Uterus (tissue), 2 donors: ENCODE measurements at regions not wholly inside any gene's neighbourhood (a gene's known extent, or its start where the extent isn't known, plus 50 kb on each side); places are given as distances from the start of the nearest gene placed in this dataset.

Source experiments
- POLR2A ChIP-seq, 2 donors: fragments of 450-650 bp; IDR thresholded peaks; one replicate each; pipeline ENCODE4 v1.6.1; 2016; ENCODE audit warnings: antibody characterized with exemption in 2 of 2, mild to moderate bottlenecking in 1 of 2, moderate library complexity in 1 of 2
- TF ChIP-seq, protein P1 (sequence below), 4 experiments: fragments of 200-600 bp in 2 of 4; fragments of 450-650 bp in 2 of 4; sonication (generic) in 2 of 4; IDR thresholded peaks; one replicate each; pipeline ENCODE4 v1.5.1; 2016 to 2019; ENCODE audit warnings: antibody characterized with exemption in 4 of 4, mild to moderate bottlenecking in 2 of 4, moderate library complexity in 1 of 4

- no peak for TF ChIP-seq POLR2A (IDR thresholded peaks at IDR 0.05)
- TF ChIP-seq, protein P1, sequence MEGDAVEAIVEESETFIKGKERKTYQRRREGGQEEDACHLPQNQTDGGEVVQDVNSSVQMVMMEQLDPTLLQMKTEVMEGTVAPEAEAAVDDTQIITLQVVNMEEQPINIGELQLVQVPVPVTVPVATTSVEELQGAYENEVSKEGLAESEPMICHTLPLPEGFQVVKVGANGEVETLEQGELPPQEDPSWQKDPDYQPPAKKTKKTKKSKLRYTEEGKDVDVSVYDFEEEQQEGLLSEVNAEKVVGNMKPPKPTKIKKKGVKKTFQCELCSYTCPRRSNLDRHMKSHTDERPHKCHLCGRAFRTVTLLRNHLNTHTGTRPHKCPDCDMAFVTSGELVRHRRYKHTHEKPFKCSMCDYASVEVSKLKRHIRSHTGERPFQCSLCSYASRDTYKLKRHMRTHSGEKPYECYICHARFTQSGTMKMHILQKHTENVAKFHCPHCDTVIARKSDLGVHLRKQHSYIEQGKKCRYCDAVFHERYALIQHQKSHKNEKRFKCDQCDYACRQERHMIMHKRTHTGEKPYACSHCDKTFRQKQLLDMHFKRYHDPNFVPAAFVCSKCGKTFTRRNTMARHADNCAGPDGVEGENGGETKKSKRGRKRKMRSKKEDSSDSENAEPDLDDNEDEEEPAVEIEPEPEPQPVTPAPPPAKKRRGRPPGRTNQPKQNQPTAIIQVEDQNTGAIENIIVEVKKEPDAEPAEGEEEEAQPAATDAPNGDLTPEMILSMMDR (IDR thresholded peaks at IDR 0.05), result no peak
Observed at GRCh38 chr16:55144651-55145050, 179.4 kb upstream of the IRX6 start.
